ENCODE measurements at regions not wholly inside any gene's neighbourhood (a gene's known extent, or its start where the extent isn't known, plus 50 kb on each side); places are given as distances from the start of the nearest gene placed in this dataset.
"Not testable (repeated sequence)": the region's sequence is repeated elsewhere in the genome, so short reads cannot be mapped to it uniquely, and the experiment has no call there.

DNA sequence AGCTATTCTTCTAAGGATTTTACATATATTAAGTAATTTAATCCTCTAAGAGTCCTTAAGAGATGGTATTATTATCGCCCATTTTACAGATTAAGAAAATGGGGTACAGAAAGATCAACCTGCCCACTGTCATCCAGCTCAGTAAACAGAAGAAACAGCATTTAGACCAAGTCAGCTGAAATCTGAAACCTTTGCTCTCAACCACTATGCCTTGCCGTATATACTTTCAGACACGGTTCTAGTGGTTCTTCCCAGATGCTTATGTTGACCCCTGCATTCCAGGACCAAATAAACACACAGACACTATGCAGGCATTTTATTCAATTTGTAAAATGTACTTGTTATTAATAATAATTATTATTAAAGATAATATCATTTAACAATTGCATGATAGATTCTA lies 854.8 kb downstream of the KCNJ2 start:
- Histone ChIP-seq H3K4me3 (no peak overlapping the region), H3K27ac (no peak overlapping the region), H3K4me1 (ENCODE audit: insufficient read depth) (no peaks in the 10 kb centered on the region), H2AFZ (no peak overlapping the region), H3K9me3 (ENCODE audit: low read depth) (no peaks in the 10 kb centered on the region), H3K4me2 (no peak overlapping the region), H3K36me3 (replicated peaks; ENCODE audit: insufficient read depth, low read depth) (no peaks in the 10 kb centered on the region), H3K79me2 (no peaks in the 10 kb centered on the region), H3K9me2 (replicated peaks; ENCODE audit: insufficient read depth) (no peaks in the 10 kb centered on the region), H4K20me1 (ENCODE audit: insufficient read depth, poor library complexity, severe bottlenecking) (no peaks in the 10 kb centered on the region), H3K27me3 (no peaks in the 10 kb centered on the region)
- no peak for DNase-seq (ENCODE audit: low spot score)
- TF ChIP-seq, protein P1, sequence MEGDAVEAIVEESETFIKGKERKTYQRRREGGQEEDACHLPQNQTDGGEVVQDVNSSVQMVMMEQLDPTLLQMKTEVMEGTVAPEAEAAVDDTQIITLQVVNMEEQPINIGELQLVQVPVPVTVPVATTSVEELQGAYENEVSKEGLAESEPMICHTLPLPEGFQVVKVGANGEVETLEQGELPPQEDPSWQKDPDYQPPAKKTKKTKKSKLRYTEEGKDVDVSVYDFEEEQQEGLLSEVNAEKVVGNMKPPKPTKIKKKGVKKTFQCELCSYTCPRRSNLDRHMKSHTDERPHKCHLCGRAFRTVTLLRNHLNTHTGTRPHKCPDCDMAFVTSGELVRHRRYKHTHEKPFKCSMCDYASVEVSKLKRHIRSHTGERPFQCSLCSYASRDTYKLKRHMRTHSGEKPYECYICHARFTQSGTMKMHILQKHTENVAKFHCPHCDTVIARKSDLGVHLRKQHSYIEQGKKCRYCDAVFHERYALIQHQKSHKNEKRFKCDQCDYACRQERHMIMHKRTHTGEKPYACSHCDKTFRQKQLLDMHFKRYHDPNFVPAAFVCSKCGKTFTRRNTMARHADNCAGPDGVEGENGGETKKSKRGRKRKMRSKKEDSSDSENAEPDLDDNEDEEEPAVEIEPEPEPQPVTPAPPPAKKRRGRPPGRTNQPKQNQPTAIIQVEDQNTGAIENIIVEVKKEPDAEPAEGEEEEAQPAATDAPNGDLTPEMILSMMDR (IDR thresholded peaks at IDR 0.05; ENCODE audit: poor library complexity), result no peak
- TF ChIP-seq EZH2 (IDR thresholded peaks at IDR 0.05; ENCODE audit: borderline replicate concordance) (no peak), EZH2phosphoT487 (IDR thresholded peaks at IDR 0.05; ENCODE audit: low read depth, severe bottlenecking, unreplicated experiment) (no peak)
- WGBS (ENCODE audit: low lambda C conversion rate, missing lambda C conversion rate), result 47% methylated on average over 3 of the region's 3 CpGs

DNA sequence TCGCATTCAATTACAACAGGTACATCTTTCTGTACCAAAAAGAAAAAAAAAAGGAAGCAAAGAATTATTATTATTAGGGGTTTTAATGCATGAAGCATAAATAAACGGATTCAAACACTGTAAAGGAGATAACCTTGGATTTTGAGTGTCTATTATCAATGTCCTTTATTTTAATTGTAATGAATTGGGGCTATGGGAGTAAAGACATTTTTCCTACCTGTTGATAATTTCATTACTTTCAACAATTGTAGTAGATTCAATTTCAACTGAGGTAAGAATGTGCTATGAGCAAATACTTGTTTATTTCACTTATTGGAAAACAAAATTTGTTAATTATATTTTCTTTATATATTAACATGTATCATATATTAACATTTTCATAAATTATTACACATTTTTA lies 855.6 kb downstream of the KCNJ2 start:
- Histone ChIP-seq H3K4me3 (no peak overlapping the region), H3K9me2 (replicated peaks; ENCODE audit: insufficient read depth) (no peaks in the 10 kb centered on the region), H2AFZ (no peak overlapping the region), H3K79me2 (no peaks in the 10 kb centered on the region), H3K27me3 (no peaks in the 10 kb centered on the region), H4K20me1 (ENCODE audit: insufficient read depth, poor library complexity, severe bottlenecking) (no peaks in the 10 kb centered on the region), H3K4me2 (no peak overlapping the region), H3K27ac (no peak overlapping the region), H3K9me3 (ENCODE audit: low read depth) (no peaks in the 10 kb centered on the region), H3K4me1 (ENCODE audit: insufficient read depth) (no peaks in the 10 kb centered on the region), H3K36me3 (replicated peaks; ENCODE audit: insufficient read depth, low read depth) (no peaks in the 10 kb centered on the region)
- DNase-seq (ENCODE audit: low spot score), result no peak
- TF ChIP-seq, protein P1 (IDR thresholded peaks at IDR 0.05; ENCODE audit: poor library complexity), result no peak
- TF ChIP-seq EZH2 (IDR thresholded peaks at IDR 0.05; ENCODE audit: borderline replicate concordance) (no peak), EZH2phosphoT487 (IDR thresholded peaks at IDR 0.05; ENCODE audit: low read depth, severe bottlenecking, unreplicated experiment) (no peak)
- WGBS (ENCODE audit: low lambda C conversion rate, missing lambda C conversion rate), result 82% methylated on average over 2 of the region's 2 CpGs

DNA sequence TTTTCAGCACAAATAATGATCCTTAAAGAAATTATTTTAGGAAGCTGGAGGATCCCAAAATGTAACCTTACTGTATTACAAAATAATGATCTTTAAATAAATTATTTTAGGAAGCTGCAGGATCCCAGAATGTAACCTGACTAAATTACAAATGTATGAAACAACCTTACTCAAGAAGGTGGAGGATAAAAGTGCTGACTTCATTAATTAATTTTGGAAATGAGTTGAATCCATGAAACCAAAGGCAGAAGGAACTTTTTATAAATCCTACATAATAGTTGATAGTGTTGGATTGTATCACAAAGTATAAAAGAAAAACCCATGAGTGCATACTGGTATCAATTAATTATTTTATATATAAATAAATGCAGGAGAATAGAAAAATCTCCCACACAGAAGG lies 859.9 kb downstream of the KCNJ2 start:
- TF ChIP-seq, protein P1 (IDR thresholded peaks at IDR 0.05; ENCODE audit: poor library complexity), result no peak
- no peak for TF ChIP-seq EZH2 (IDR thresholded peaks at IDR 0.05; ENCODE audit: borderline replicate concordance)
- no peak for TF ChIP-seq EZH2phosphoT487 (IDR thresholded peaks at IDR 0.05; ENCODE audit: low read depth, severe bottlenecking, unreplicated experiment)

DNA sequence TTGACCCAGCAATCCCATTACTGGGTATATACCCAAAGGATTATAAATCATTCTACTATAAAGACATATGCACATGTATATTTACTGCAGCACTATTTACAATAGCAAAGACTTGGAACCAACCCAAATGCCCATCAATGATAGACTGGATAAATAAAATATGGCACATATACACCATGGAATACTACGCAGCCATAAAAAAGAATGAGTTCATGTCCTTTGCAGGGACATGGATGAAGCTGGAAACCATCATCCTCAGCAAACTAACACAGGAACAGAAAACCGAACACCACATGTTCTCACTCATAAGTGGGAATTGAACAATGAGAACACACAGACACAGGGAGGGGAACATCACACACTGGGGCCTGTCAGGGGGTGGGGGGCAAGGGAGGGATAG lies 862.0 kb downstream of the KCNJ2 start:
- not testable (repeated sequence) for H3K36me3 ChIP-seq (replicated peaks; ENCODE audit: insufficient read depth, low read depth); H3K4me3 ChIP-seq; H3K9me3 ChIP-seq (ENCODE audit: low read depth); DNase-seq (ENCODE audit: low spot score); H3K4me1 ChIP-seq (ENCODE audit: insufficient read depth); H3K79me2 ChIP-seq; H3K27me3 ChIP-seq; H3K27ac ChIP-seq; H4K20me1 ChIP-seq (ENCODE audit: insufficient read depth, poor library complexity, severe bottlenecking); H3K9me2 ChIP-seq (replicated peaks; ENCODE audit: insufficient read depth); H2AFZ ChIP-seq; H3K4me2 ChIP-seq
- 96% methylated on average over 2 of the region's 2 CpGs for WGBS (ENCODE audit: low lambda C conversion rate, missing lambda C conversion rate)

More for the DNA sequence above, 859.9 kb downstream of the KCNJ2 start:
- no peaks in the 10 kb centered on the region for H3K9me2 ChIP-seq (replicated peaks; ENCODE audit: insufficient read depth)
- H4K20me1 ChIP-seq (ENCODE audit: insufficient read depth, poor library complexity, severe bottlenecking), result no peaks in the 10 kb centered on the region
- H3K9me3 ChIP-seq (ENCODE audit: low read depth), result no peaks in the 10 kb centered on the region
- no peaks in the 10 kb centered on the region for H3K79me2 ChIP-seq
- no peak for DNase-seq (ENCODE audit: low spot score)
- H3K36me3 ChIP-seq (replicated peaks; ENCODE audit: insufficient read depth, low read depth), result no peaks in the 10 kb centered on the region
- H3K27me3 ChIP-seq, result no peaks in the 10 kb centered on the region
- no peak overlapping the region for H2AFZ ChIP-seq
- no peak overlapping the region for H3K4me3 ChIP-seq
- no peak overlapping the region for H3K4me2 ChIP-seq
- H3K4me1 ChIP-seq (ENCODE audit: insufficient read depth), result no peaks in the 10 kb centered on the region
- no peak overlapping the region for H3K27ac ChIP-seq

Data from hepatocyte (in vitro differentiated cells).